ENCODE measurements at regions not wholly inside any gene's neighbourhood (a gene's known extent, or its start where the extent isn't known, plus 50 kb on each side); places are given as distances from the start of the nearest gene placed in this dataset.

DNA sequence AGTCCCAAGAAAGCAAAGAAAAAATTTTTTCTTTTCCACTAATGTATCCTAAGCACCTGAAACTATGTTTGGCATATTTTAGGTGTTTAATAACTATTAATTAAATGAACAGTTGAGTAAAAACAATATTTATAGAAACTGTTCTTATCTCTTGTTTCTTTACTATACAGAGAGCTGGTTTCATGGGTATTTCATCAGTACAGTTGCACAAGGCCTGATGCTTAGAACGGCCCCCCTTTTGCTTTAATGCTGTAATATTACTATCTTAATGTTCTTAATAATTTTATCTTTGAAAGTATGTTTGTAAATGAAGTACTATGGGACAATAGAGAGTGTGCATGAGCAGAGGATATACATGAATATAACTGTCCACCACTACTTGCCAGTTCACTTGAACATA, 479.1 kb upstream of the SLIT2 start:
- H3K9me3 Mint-ChIP-seq (ENCODE audit: unreplicated experiment) = no peaks in the 10 kb centered on the region
- TF ChIP-seq, protein P1, sequence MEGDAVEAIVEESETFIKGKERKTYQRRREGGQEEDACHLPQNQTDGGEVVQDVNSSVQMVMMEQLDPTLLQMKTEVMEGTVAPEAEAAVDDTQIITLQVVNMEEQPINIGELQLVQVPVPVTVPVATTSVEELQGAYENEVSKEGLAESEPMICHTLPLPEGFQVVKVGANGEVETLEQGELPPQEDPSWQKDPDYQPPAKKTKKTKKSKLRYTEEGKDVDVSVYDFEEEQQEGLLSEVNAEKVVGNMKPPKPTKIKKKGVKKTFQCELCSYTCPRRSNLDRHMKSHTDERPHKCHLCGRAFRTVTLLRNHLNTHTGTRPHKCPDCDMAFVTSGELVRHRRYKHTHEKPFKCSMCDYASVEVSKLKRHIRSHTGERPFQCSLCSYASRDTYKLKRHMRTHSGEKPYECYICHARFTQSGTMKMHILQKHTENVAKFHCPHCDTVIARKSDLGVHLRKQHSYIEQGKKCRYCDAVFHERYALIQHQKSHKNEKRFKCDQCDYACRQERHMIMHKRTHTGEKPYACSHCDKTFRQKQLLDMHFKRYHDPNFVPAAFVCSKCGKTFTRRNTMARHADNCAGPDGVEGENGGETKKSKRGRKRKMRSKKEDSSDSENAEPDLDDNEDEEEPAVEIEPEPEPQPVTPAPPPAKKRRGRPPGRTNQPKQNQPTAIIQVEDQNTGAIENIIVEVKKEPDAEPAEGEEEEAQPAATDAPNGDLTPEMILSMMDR (IDR thresholded peaks at IDR 0.05; ENCODE audit: unreplicated experiment) = no peak
- H3K4me3 Mint-ChIP-seq (ENCODE audit: unreplicated experiment) = no peak overlapping the region
- H3K27me3 Mint-ChIP-seq (ENCODE audit: unreplicated experiment) = no peaks in the 10 kb centered on the region
- no peaks in the 10 kb centered on the region for H3K36me3 Mint-ChIP-seq (ENCODE audit: low read depth, unreplicated experiment)
- H3K4me1 Mint-ChIP-seq (ENCODE audit: unreplicated experiment) = peaks cover 4% of the 10 kb centered on the region
- DNase-seq (ENCODE audit: low spot score) = no peak
- no peak overlapping the region for H3K27ac Mint-ChIP-seq (ENCODE audit: unreplicated experiment)

DNA sequence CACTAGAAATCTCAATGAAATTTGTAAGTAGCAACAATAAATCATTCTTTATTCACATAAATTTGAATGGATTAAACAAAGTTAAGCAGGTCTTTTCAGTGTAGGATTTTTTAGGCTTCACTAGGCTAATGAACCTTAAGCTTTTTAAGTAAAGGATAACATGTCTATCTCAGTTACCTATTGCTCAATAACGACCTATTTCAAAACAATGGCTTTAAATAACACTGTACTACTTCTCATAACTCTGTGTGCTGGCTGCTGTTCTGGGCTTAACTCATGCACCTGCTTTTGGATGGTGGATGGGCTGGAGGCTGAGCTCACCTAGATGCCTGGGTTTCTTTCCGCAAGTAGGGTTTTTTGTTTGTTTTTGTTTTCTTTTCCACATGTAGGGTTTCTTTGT, 495.0 kb upstream of the SLIT2 start:
- H3K27ac Mint-ChIP-seq (ENCODE audit: unreplicated experiment) = no peak overlapping the region
- DNase-seq (ENCODE audit: low spot score) = no peak
- H3K36me3 Mint-ChIP-seq (ENCODE audit: low read depth, unreplicated experiment) = no peaks in the 10 kb centered on the region
- H3K4me3 Mint-ChIP-seq (ENCODE audit: unreplicated experiment) = no peak overlapping the region
- TF ChIP-seq, protein P1 (IDR thresholded peaks at IDR 0.05; ENCODE audit: unreplicated experiment) = no peak
- H3K9me3 Mint-ChIP-seq (ENCODE audit: unreplicated experiment) = no peaks in the 10 kb centered on the region
- no peaks in the 10 kb centered on the region for H3K27me3 Mint-ChIP-seq (ENCODE audit: unreplicated experiment)
- H3K4me1 Mint-ChIP-seq (ENCODE audit: unreplicated experiment) = no peaks in the 10 kb centered on the region

DNA sequence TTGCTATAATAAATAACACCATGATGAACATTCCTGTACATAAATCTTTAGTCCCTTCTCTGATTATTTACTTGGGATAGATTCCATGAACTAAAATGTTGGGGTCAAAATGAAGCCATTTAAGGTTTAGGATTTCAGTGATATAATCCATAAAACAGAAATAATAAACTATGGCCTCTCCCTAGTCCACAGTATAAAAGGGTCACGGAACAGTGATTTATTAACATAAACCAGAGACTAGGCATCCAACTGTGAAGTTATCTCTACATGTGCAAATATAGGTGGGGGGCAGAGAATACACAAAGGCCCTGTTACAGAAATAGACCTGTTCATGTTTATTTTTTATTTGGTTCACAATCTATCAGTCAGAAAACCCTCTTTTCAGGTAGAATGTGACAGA, 499.1 kb upstream of the SLIT2 start:
- no peak overlapping the region for H3K27ac Mint-ChIP-seq (ENCODE audit: unreplicated experiment)
- TF ChIP-seq, protein P1 (IDR thresholded peaks at IDR 0.05; ENCODE audit: unreplicated experiment) = no peak
- no peak overlapping the region for H3K4me3 Mint-ChIP-seq (ENCODE audit: unreplicated experiment)
- H3K36me3 Mint-ChIP-seq (ENCODE audit: low read depth, unreplicated experiment) = no peaks in the 10 kb centered on the region
- DNase-seq (ENCODE audit: low spot score) = no peak
- no peaks in the 10 kb centered on the region for H3K4me1 Mint-ChIP-seq (ENCODE audit: unreplicated experiment)
- H3K9me3 Mint-ChIP-seq (ENCODE audit: unreplicated experiment) = no peaks in the 10 kb centered on the region
- no peaks in the 10 kb centered on the region for H3K27me3 Mint-ChIP-seq (ENCODE audit: unreplicated experiment)

DNA sequence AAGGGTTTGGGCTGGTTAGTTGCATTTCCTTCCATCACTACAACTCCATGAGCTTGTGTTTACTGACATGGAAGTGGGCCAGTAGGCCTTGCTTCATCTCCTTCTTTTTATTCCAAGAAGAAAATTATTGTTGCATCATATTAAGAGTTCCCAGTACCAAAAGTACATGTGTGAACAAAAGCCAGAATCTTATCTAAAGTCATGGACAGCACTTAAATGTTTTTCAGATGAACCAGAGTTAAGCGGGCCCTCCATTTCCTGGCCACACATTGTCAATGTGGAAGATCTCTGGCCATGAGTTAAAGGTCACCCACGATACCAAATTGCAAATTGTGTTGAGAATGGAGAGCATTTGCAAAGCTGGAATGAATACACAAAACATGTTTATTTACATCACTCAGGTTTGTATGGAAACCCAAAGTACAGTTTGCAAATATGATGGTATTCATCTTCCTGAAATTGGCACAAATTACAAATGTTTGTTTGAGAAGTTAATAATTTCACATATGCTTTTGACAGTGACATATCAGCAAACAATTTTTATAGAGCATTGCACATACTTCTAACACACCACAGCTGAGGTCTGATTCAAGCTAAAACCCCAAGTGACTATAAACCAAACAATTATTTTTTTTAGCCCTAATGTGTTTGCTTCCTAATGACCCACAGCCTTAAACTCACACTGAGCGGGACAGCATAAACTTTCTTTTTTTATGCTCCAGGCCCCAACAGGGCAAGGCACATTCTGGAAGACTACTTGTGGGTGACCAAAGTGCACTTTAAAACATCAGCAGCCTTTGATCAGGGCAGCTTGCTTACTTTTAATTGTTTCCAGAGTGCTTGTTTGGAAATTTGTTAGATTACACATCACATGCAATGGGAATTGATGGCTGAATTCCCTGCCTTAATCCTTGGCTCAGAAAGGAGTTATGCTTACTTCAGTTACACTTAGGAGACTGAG, 502.9 kb upstream of the SLIT2 start:
- H3K9me3 Mint-ChIP-seq (ENCODE audit: unreplicated experiment) = no peaks in the 10 kb centered on the region

DNA sequence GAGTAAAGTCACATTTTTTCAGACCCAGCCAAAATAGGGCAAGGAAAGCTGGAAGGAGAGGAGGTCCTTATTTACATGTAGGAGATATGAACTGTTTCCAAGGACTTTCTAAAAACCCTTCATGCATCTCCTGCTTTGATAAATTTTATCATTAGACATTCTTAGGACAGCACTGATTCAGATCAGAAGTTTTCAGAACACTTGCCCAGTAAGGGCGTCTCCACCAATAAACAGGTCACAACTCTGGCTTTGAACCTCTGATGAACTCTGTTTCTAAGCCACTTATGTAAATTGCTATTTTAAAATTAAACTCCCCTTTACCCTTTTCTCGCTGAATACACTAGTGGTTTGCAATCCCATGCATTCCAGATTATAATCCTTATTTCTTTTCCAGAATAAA, 505.3 kb upstream of the SLIT2 start:
- H3K4me3 Mint-ChIP-seq (ENCODE audit: unreplicated experiment) = no peak overlapping the region
- TF ChIP-seq, protein P1 (IDR thresholded peaks at IDR 0.05; ENCODE audit: unreplicated experiment) = no peak
- H3K4me1 Mint-ChIP-seq (ENCODE audit: unreplicated experiment) = no peaks in the 10 kb centered on the region
- H3K27me3 Mint-ChIP-seq (ENCODE audit: unreplicated experiment) = no peaks in the 10 kb centered on the region
- no peak overlapping the region for H3K27ac Mint-ChIP-seq (ENCODE audit: unreplicated experiment)
- DNase-seq (ENCODE audit: low spot score) = no peak
- H3K9me3 Mint-ChIP-seq (ENCODE audit: unreplicated experiment) = no peaks in the 10 kb centered on the region
- H3K36me3 Mint-ChIP-seq (ENCODE audit: low read depth, unreplicated experiment) = no peaks in the 10 kb centered on the region

More for the DNA sequence above, 502.9 kb upstream of the SLIT2 start:
- TF ChIP-seq, protein P1 (IDR thresholded peaks at IDR 0.05; ENCODE audit: unreplicated experiment) = no peak
- Mint-ChIP-seq H3K36me3 (ENCODE audit: low read depth, unreplicated experiment) (no peaks in the 10 kb centered on the region), H3K27ac (ENCODE audit: unreplicated experiment) (no peak overlapping the region), H3K4me1 (ENCODE audit: unreplicated experiment) (no peaks in the 10 kb centered on the region), H3K27me3 (ENCODE audit: unreplicated experiment) (no peaks in the 10 kb centered on the region), H3K4me3 (ENCODE audit: unreplicated experiment) (no peak overlapping the region)
- DNase-seq (ENCODE audit: low spot score) = no peak

All from endothelial cell (in vitro differentiated cells).